Neural cell (in vitro differentiated cells): ENCODE measurements at regions not wholly inside any gene's neighbourhood (a gene's known extent, or its start where the extent isn't known, plus 50 kb on each side); places are given as distances from the start of the nearest gene placed in this dataset.

Experiments
- H2AFZ ChIP-seq: fragments of 200-600, 300-800 bp; sonication (generic), shearing (Covaris generic); 2 replicates; pipeline ENCODE4 v1.6.0; 2014; ENCODE audit warnings: low read depth, mild to moderate bottlenecking, antibody characterized with exemption, low read length, moderate library complexity
- H3F3A ChIP-seq: fragments of 200-600 bp; shearing (Covaris generic); 2 replicates; pipeline ENCODE4 v1.6.1; 2016; ENCODE audit warnings: mild to moderate bottlenecking, moderate library complexity, mixed read lengths, antibody characterized with exemption, low read length; ENCODE audit not compliant: insufficient read depth, poor library complexity, severe bottlenecking
- H3K27ac ChIP-seq: fragments of 200-600, 300-800 bp; sonication (generic), shearing (Covaris generic); 2 replicates; pipeline ENCODE4 v1.5.1; 2014; ENCODE audit warnings: mild to moderate bottlenecking, low read length, moderate library complexity
- H3K27me3 ChIP-seq: fragments of 300-800, 200-600 bp; sonication (generic), shearing (Covaris generic); 2 replicates; pipeline ENCODE4 v1.6.0; 2014; ENCODE audit warnings: mild to moderate bottlenecking, low read depth, low read length, moderate library complexity; ENCODE audit not compliant: insufficient read depth
- H3K36me3 ChIP-seq: fragments of 300-800, 200-600 bp; sonication (generic), shearing (Covaris generic); 2 replicates; pipeline ENCODE4 v1.5.1; 2014; ENCODE audit warnings: mild to moderate bottlenecking, antibody characterized with exemption, low read length, moderate library complexity; ENCODE audit not compliant: insufficient read depth
- H3K4me2 ChIP-seq: fragments of 300-800, 200-600 bp; sonication (generic), shearing (Covaris generic); 2 replicates; pipeline ENCODE4 v1.6.0; 2014; ENCODE audit warnings: mild to moderate bottlenecking, low read length
- H3K4me3 ChIP-seq: fragments of 300-800, 200-600 bp; sonication (generic), shearing (Covaris generic); 2 replicates; pipeline ENCODE4 v1.5.1; 2014; ENCODE audit warnings: mild to moderate bottlenecking, low read length, moderate library complexity
- H3K79me2 ChIP-seq: fragments of 200-600 bp; shearing (Covaris generic); replicated peaks from 2 replicates; pipeline ENCODE4 v1.6.0; 2014; ENCODE audit warnings: mild to moderate bottlenecking, low read length, moderate library complexity; ENCODE audit not compliant: insufficient read depth
- H3K9ac ChIP-seq: fragments of 300-800, 200-600 bp; sonication (generic), shearing (Covaris generic); 2 replicates; pipeline ENCODE4 v1.6.1; 2016; ENCODE audit warnings: mild to moderate bottlenecking, low read length, mixed read lengths
- H3K9me2 ChIP-seq: fragments of 200-600 bp; shearing (Covaris generic); 2 replicates; pipeline ENCODE4 v1.6.1; 2016; ENCODE audit warnings: mild to moderate bottlenecking, low read length, mixed read lengths; ENCODE audit not compliant: insufficient read depth
- H3K9me3 ChIP-seq: fragments of 200-600, 300-800 bp; sonication (generic), shearing (Covaris generic); 2 replicates; pipeline ENCODE4 v1.6.1; 2016; ENCODE audit warnings: mild to moderate bottlenecking, mixed run types, low read length, moderate library complexity, mixed read lengths
- H4K20me1 ChIP-seq: fragments of 200-600 bp; shearing (Covaris generic); 2 replicates; pipeline ENCODE4 v1.6.1; 2016; ENCODE audit warnings: mild to moderate bottlenecking, mixed run types; ENCODE audit not compliant: insufficient read depth
- CTCF ChIP-seq: fragments of 450-650 bp; IDR thresholded peaks from 2 replicates; pipeline ENCODE4 v1.5.1; 2014; ENCODE audit warnings: antibody characterized with exemption, mild to moderate bottlenecking, moderate library complexity; ENCODE audit not compliant: poor library complexity, severe bottlenecking
- EP300 ChIP-seq: fragments of 450-650 bp; conservative IDR thresholded peaks from 2 replicates; pipeline ENCODE4 v1.6.1; 2014; ENCODE audit warnings: antibody characterized with exemption, mild to moderate bottlenecking, moderate library complexity; ENCODE audit not compliant: poor library complexity, severe bottlenecking
- EZH2 ChIP-seq: fragments of 200-600, 300-800 bp; shearing (Covaris generic), sonication (generic); IDR thresholded peaks from 2 replicates; pipeline ENCODE4 v1.6.1; 2014; ENCODE audit warnings: antibody characterized with exemption, low read length, borderline replicate concordance, mild to moderate bottlenecking; ENCODE audit not compliant: insufficient read depth, poor library complexity, severe bottlenecking
- MXI1 ChIP-seq: fragments of 450-650 bp; conservative IDR thresholded peaks from 2 replicates; pipeline ENCODE4 v1.6.1; 2014; ENCODE audit warnings: antibody characterized with exemption, mild to moderate bottlenecking; ENCODE audit not compliant: poor library complexity, severe bottlenecking
- POLR2AphosphoS5 ChIP-seq: IDR thresholded peaks from 2 replicates; pipeline ENCODE4 v1.6.1; 2012
- RAD21 ChIP-seq: fragments of 450-650 bp; conservative IDR thresholded peaks from 2 replicates; pipeline ENCODE4 v1.6.1; 2014; ENCODE audit warnings: antibody characterized with exemption, mild to moderate bottlenecking, moderate library complexity
- REST ChIP-seq: IDR thresholded peaks from 2 replicates; pipeline ENCODE4 v1.6.1; 2012; ENCODE audit warnings: borderline replicate concordance
- SMC3 ChIP-seq: fragments of 450-650 bp; conservative IDR thresholded peaks from 2 replicates; pipeline ENCODE4 v1.6.1; 2014; ENCODE audit warnings: antibody characterized with exemption, mild to moderate bottlenecking, moderate library complexity; ENCODE audit not compliant: poor library complexity
- TAF1 ChIP-seq: IDR thresholded peaks from 2 replicates; pipeline ENCODE4 v1.6.1; 2012; ENCODE audit warnings: low read depth

- no peak overlapping the region for H3K4me2 ChIP-seq
- H3K27me3 ChIP-seq = no peaks in the 10 kb centered on the region
- H3K9ac ChIP-seq = no peak overlapping the region
- no peaks in the 10 kb centered on the region for H3K79me2 ChIP-seq
- no peaks in the 10 kb centered on the region for H4K20me1 ChIP-seq
- H3K27ac ChIP-seq = no peak overlapping the region
- H3K36me3 ChIP-seq = no peaks in the 10 kb centered on the region
- no peaks in the 10 kb centered on the region for H3K9me3 ChIP-seq
- no peaks in the 10 kb centered on the region for H3F3A ChIP-seq
- H3K4me3 ChIP-seq = no peak overlapping the region
- TF ChIP-seq MXI1 (no peak), CTCF (no peak), REST (no peak), RAD21 (no peak)
- H2AFZ ChIP-seq = no peak overlapping the region
- H3K9me2 ChIP-seq = no peaks in the 10 kb centered on the region
Measured at GRCh38 chr4:187903700-187904099, 91.9 kb upstream of the ZFP42 start.

- H3K27ac ChIP-seq = no peak overlapping the region
- H4K20me1 ChIP-seq = no peaks in the 10 kb centered on the region
- no peak overlapping the region for H3K4me3 ChIP-seq
- no peaks in the 10 kb centered on the region for H3K79me2 ChIP-seq
- no peak overlapping the region for H2AFZ ChIP-seq
- no peaks in the 10 kb centered on the region for H3F3A ChIP-seq
- no peaks in the 10 kb centered on the region for H3K9me3 ChIP-seq
- no peaks in the 10 kb centered on the region for H3K36me3 ChIP-seq
- TF ChIP-seq MXI1 (no peak), TAF1 (no peak), REST (no peak), CTCF (no peak), SMC3 (no peak), POLR2AphosphoS5 (no peak), EP300 (no peak), RAD21 (no peak), EZH2 (no peak)
- no peaks in the 10 kb centered on the region for H3K27me3 ChIP-seq
- H3K9me2 ChIP-seq = no peaks in the 10 kb centered on the region
- no peak overlapping the region for H3K9ac ChIP-seq
- H3K4me2 ChIP-seq = no peak overlapping the region
Measured at GRCh38 chr4:187908079-187908561, 87.5 kb upstream of the ZFP42 start.
